ENCODE measurements at regions not wholly inside any gene's neighbourhood (a gene's known extent, or its start where the extent isn't known, plus 50 kb on each side); places are given as distances from the start of the nearest gene placed in this dataset.

DNA sequence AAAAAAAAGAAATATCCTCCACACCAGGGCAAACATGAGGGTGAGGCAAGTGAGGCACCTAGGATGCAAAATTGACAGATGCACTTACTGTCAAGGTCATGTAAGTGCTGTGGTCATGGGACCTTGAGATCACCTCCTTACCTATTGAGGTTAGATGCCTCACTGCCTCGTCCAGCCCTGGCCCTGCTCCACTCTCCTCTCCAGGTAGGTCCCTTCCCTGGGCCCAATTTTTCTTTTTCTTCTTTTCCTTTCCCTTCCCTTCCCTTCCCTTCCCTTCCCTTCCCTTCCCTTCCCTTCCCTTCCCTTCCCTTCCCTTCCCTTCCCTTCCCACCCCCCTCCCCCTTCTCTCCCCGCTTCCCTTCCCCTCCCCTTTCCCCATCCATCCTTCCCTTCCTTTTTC lies 71.1 kb upstream of the DLG1 start:
- TF ChIP-seq, protein P1, sequence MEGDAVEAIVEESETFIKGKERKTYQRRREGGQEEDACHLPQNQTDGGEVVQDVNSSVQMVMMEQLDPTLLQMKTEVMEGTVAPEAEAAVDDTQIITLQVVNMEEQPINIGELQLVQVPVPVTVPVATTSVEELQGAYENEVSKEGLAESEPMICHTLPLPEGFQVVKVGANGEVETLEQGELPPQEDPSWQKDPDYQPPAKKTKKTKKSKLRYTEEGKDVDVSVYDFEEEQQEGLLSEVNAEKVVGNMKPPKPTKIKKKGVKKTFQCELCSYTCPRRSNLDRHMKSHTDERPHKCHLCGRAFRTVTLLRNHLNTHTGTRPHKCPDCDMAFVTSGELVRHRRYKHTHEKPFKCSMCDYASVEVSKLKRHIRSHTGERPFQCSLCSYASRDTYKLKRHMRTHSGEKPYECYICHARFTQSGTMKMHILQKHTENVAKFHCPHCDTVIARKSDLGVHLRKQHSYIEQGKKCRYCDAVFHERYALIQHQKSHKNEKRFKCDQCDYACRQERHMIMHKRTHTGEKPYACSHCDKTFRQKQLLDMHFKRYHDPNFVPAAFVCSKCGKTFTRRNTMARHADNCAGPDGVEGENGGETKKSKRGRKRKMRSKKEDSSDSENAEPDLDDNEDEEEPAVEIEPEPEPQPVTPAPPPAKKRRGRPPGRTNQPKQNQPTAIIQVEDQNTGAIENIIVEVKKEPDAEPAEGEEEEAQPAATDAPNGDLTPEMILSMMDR (IDR thresholded peaks at IDR 0.05): no peak
- TF ChIP-seq POLR2AphosphoS5 (IDR thresholded peaks at IDR 0.05) (no peak), POLR2A (IDR thresholded peaks at IDR 0.05) (no peak)
